Left lung (tissue), 4 donors: ENCODE measurements at regions not wholly inside any gene's neighbourhood (a gene's known extent, or its start where the extent isn't known, plus 50 kb on each side); places are given as distances from the start of the nearest gene placed in this dataset.

Experiments used
- ATAC-seq: fragments of 200-7000 bp; cut with Tn5 transposase; one replicate; pipeline ENCODE4 v1.9.1; 2020; ENCODE audit warnings: moderate library complexity
- DNase-seq, 4 donors: peaks; one replicate each; pipeline ENCODE4 v3.0.0-alpha.2; 2013 to 2020
- H3K27ac ChIP-seq, 2 donors: fragments of 200-600 bp; sonication (generic) in 1 of 2; one replicate each; pipeline versions ENCODE4 v1.5.0 to v1.8.0; 2020 to 2021
- H3K27me3 ChIP-seq, 2 donors: fragments of 200-600 bp; sonication (generic) in 1 of 2; one replicate each; pipeline versions ENCODE4 v1.5.0 to v1.8.0; 2020 to 2021
- H3K36me3 ChIP-seq, 2 donors: fragments of 200-600 bp; sonication (generic) in 1 of 2; one replicate each; pipeline versions ENCODE4 v1.5.0 to v1.8.0; 2020 to 2021
- H3K4me1 ChIP-seq, 2 donors: fragments of 200-600 bp; one replicate each; pipeline ENCODE4 v1.8.0; 2021
- H3K4me3 ChIP-seq, 2 donors: fragments of 200-600 bp; sonication (generic) in 1 of 2; one replicate each; pipeline versions ENCODE4 v1.5.0 to v1.8.0; 2020 to 2021; ENCODE audit warnings: mild to moderate bottlenecking in 1 of 2
- H3K9me3 ChIP-seq, 2 donors: fragments of 200-600 bp; sonication (generic) in 1 of 2; one replicate each; pipeline versions ENCODE4 v1.5.0 to v1.8.0; 2020 to 2021
- CTCF ChIP-seq, 2 donors: fragments of 200-600 bp; sonication (generic) in 1 of 2; IDR thresholded peaks; one replicate each; pipeline versions ENCODE4 v1.5.0 to v1.8.0; 2021; ENCODE audit warnings: antibody characterized with exemption in 2 of 2
- intact Hi-C, 2 donors: fragments of 100-400 bp; cut with DNase I; formaldehyde crosslinking; loops; one replicate each; pipeline versions ENCODE4 v1.11.2 to v1.14.2; 2022
- donor health status: DM: no; HTN: yes; CAD: no.
- donor health status: DM: no; HTN: no; CAD: no.

GRCh38 chr10:90458054-90458453 lies 399.8 kb downstream of the HTR7 start:
- Histone ChIP-seq H3K27me3 (no peaks in the 10 kb centered on the region), H3K36me3 (no peaks in the 10 kb centered on the region), H3K9me3 (no peaks in the 10 kb centered on the region), H3K4me3 (no peak overlapping the region), H3K4me1 (no peaks in the 10 kb centered on the region), H3K27ac (no peak overlapping the region)
- no peak for TF ChIP-seq CTCF (IDR thresholded peaks at IDR 0.05)
- intact Hi-C loops = no loop called here
- DNase-seq = no peak
- no peak for ATAC-seq

DNA sequence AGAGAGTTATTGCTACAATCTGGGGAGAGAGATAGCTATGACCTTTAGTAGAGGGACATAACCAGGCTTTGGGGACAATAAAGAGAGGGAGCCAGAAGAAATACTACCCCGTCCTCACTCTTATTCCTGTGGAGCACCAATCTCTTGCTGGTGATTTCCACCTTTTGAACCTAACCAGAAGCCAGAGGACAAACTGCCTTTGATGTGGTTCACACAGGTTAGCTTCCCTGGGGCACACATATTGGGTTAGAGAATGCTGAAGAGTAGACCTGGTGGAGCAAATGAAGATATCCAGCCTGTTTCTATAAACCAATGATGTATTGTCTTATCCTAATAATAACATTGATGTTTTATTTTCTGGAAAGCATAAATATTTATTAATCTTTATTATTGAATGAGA lies 399.3 kb downstream of the HTR7 start:
- DNase-seq (no peak), ATAC-seq (no peak)
- H3K27me3 ChIP-seq = no peaks in the 10 kb centered on the region
- TF ChIP-seq CTCF (IDR thresholded peaks at IDR 0.05) = no peak
- no peak overlapping the region for H3K27ac ChIP-seq
- intact Hi-C loops = no loop called here
- H3K9me3 ChIP-seq = no peaks in the 10 kb centered on the region
- H3K4me1 ChIP-seq = no peaks in the 10 kb centered on the region
- H3K36me3 ChIP-seq = no peaks in the 10 kb centered on the region
- H3K4me3 ChIP-seq = no peak overlapping the region

- Histone ChIP-seq H3K4me3 (no peak overlapping the region), H3K27me3 (no peaks in the 10 kb centered on the region), H3K9me3 (no peaks in the 10 kb centered on the region), H3K27ac (no peak overlapping the region), H3K4me1 (no peaks in the 10 kb centered on the region), H3K36me3 (no peaks in the 10 kb centered on the region)
- no peak for ATAC-seq
- intact Hi-C loops = no loop called here
- no peak for TF ChIP-seq CTCF (IDR thresholded peaks at IDR 0.05)
- no peak for DNase-seq
Observed at GRCh38 chr10:90461437-90462155, 396.2 kb downstream of the HTR7 start.

GRCh38 chr10:90462749-90463470 lies 394.9 kb downstream of the HTR7 start:
- no peak for ATAC-seq
- intact Hi-C loops = no loop called here
- H3K4me3 ChIP-seq = no peak overlapping the region
- H3K27ac ChIP-seq = no peak overlapping the region
- no peaks in the 10 kb centered on the region for H3K4me1 ChIP-seq
- no peaks in the 10 kb centered on the region for H3K9me3 ChIP-seq
- no peaks in the 10 kb centered on the region for H3K36me3 ChIP-seq
- no peaks in the 10 kb centered on the region for H3K27me3 ChIP-seq
- no peak for DNase-seq
- no peak for TF ChIP-seq CTCF (IDR thresholded peaks at IDR 0.05)

- H3K36me3 ChIP-seq = no peaks in the 10 kb centered on the region
- intact Hi-C loops = no loop called here
- H3K27ac ChIP-seq = no peak overlapping the region
- H3K4me1 ChIP-seq = no peaks in the 10 kb centered on the region
- ATAC-seq (no peak), DNase-seq (no peak)
- no peaks in the 10 kb centered on the region for H3K27me3 ChIP-seq
- H3K9me3 ChIP-seq = no peaks in the 10 kb centered on the region
- TF ChIP-seq CTCF (IDR thresholded peaks at IDR 0.05) = no peak
- no peak overlapping the region for H3K4me3 ChIP-seq
Observed at GRCh38 chr10:90464329-90464728, 393.5 kb downstream of the HTR7 start.
